H7 (cell line): ENCODE measurements at regions not wholly inside any gene's neighbourhood (a gene's known extent, or its start where the extent isn't known, plus 50 kb on each side); places are given as distances from the start of the nearest gene placed in this dataset.

Source experiments
- DNase-seq: peaks from one replicate; pipeline ENCODE4 v3.0.0; 2012
- H3K27me3 ChIP-seq: 2 replicates; pipeline ENCODE4 v1.6.0; 2011; ENCODE audit warnings: mild to moderate bottlenecking, low read length; ENCODE audit not compliant: control insufficient read depth, insufficient read depth
- H3K36me3 ChIP-seq: replicated peaks from 2 replicates; pipeline ENCODE4 v1.5.1; 2011; ENCODE audit warnings: low read length; ENCODE audit not compliant: control insufficient read depth, insufficient read depth
- H3K4me3 ChIP-seq: 2 replicates; pipeline ENCODE4 v1.5.1; 2011; ENCODE audit warnings: low read depth, mild to moderate bottlenecking, control low read depth, low read length, moderate library complexity; ENCODE audit not compliant: insufficient read depth

- no peak for DNase-seq
- H3K36me3 ChIP-seq, result no peaks in the 10 kb centered on the region
- no peak overlapping the region for H3K4me3 ChIP-seq
These were observed 255.6 kb downstream of the NSG2 start for GRCh38 chr5:174300941-174301761.

GRCh38 chr5:174301848-174302625, 256.5 kb downstream of the NSG2 start:
- no peak overlapping the region for H3K4me3 ChIP-seq
- H3K36me3 ChIP-seq, result no peaks in the 10 kb centered on the region
- H3K27me3 ChIP-seq, result no peaks in the 10 kb centered on the region
- DNase-seq, result no peak

More at GRCh38 chr5:174300941-174301761, 255.6 kb downstream of the NSG2 start:
- H3K27me3 ChIP-seq, result no peaks in the 10 kb centered on the region

DNA sequence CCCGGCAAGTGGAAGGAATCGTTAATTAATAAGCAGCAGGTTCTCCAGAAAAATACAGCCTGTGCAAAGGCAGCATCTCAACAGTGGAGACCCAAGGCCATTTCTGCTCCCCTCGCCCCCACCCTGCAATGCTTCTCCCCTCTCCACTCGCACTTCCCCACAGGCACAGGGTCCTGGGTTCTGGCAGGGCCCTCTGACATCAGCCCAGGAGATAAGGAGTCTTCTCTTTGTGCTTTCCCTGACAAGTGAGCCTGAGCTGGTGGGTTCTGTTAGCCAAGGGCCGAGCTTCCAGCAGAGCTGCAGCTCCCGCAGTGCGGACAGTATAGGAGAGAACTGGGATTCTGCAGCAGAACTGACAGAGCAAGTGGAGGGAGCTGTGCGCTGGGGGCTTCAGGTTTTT, 257.5 kb downstream of the NSG2 start:
- H3K4me3 ChIP-seq, result no peak overlapping the region
- no peaks in the 10 kb centered on the region for H3K27me3 ChIP-seq
- no peak for DNase-seq
- H3K36me3 ChIP-seq, result no peaks in the 10 kb centered on the region

- H3K4me3 ChIP-seq, result no peak overlapping the region
- H3K36me3 ChIP-seq, result no peaks in the 10 kb centered on the region
- no peaks in the 10 kb centered on the region for H3K27me3 ChIP-seq
- DNase-seq, result no peak
These were observed 258.0 kb downstream of the NSG2 start for GRCh38 chr5:174303437-174304045.

DNA sequence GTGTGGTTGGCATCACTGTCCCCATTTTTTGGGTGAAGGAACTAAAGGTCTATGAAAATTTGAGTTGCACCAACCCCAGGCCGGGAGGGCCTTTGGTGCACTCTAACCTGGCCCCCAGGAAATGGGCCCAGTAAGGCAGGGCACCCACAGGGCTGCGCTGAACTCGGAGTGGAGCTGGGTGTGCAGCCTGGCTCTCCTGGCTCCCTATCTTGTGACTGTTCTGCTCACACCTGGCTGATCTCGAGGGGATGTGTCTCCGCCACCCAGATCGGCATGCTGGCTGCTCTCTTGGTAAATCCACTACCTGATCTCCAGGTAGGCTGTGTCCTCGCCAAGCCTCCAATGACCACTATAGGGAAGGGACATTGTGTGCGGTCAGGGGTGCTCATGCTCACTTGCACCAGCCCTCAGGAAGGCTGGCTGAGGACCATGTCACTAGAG, 259.8 kb downstream of the NSG2 start:
- no peaks in the 10 kb centered on the region for H3K36me3 ChIP-seq
- DNase-seq, result peak; percentile 9
- H3K27me3 ChIP-seq, result no peaks in the 10 kb centered on the region
- H3K4me3 ChIP-seq, result no peak overlapping the region

- Histone ChIP-seq H3K4me3 (no peak overlapping the region), H3K36me3 (no peaks in the 10 kb centered on the region), H3K27me3 (peaks cover 6% of the 10 kb centered on the region; the same call in 1 of the 2 replicates)
- DNase-seq, result peak; percentile 26
These were observed 261.0 kb downstream of the NSG2 start for GRCh38 chr5:174306345-174307030.

GRCh38 chr5:174307031-174307408, 261.5 kb downstream of the NSG2 start:
- peak; percentile 65 for DNase-seq
- no peak overlapping the region for H3K4me3 ChIP-seq
- H3K27me3 ChIP-seq, result peaks cover 8% of the 10 kb centered on the region; the same call in 1 of the 2 replicates
- H3K36me3 ChIP-seq, result no peaks in the 10 kb centered on the region

GRCh38 chr5:174307656-174308271, 262.3 kb downstream of the NSG2 start:
- H3K4me3 ChIP-seq, result no peak overlapping the region
- H3K36me3 ChIP-seq, result no peaks in the 10 kb centered on the region
- no peak for DNase-seq
- H3K27me3 ChIP-seq, result peaks cover 13% of the 10 kb centered on the region

DNA sequence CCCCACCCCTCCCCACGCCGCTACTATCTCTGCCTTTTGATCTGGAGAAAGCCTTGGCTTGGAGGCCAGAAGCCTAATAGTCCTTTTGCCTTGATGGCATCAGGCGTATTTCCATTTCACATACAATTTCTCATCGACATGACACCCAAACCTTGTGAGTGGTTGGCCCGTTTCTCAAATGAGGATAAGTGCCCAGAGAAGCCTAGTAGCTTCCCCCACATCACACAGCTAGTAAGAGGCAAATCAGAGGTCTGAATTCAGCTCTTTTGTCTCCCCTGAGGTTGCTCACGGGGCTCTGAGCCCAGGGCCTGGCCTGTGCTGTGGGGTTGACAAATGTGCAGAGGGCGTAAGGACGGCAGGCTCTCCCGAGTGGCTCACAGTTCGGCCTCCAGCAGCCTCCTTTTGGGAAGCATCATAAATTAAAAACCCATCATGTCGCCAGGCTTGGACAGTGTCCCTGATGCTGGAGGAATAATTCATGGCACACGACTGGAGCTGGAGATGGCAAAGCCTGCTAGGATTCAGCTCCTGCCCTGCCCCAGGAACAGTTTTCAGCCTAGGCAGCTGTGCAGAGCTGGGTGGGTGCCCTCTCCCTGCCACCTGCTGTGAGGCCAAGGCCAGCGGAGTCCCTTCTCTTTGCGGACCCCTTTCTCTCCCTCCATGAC, 263.8 kb downstream of the NSG2 start:
- DNase-seq, result peak; percentile 21

GRCh38 chr5:174310243-174310642, 264.7 kb downstream of the NSG2 start:
- no peak overlapping the region for H3K4me3 ChIP-seq
- no peaks in the 10 kb centered on the region for H3K36me3 ChIP-seq
- peaks cover 18% of the 10 kb centered on the region for H3K27me3 ChIP-seq
- no peak for DNase-seq

More for the DNA sequence above, 263.8 kb downstream of the NSG2 start:
- Histone ChIP-seq H3K4me3 (no peak overlapping the region), H3K27me3 (peaks cover 18% of the 10 kb centered on the region), H3K36me3 (no peaks in the 10 kb centered on the region)

DNA sequence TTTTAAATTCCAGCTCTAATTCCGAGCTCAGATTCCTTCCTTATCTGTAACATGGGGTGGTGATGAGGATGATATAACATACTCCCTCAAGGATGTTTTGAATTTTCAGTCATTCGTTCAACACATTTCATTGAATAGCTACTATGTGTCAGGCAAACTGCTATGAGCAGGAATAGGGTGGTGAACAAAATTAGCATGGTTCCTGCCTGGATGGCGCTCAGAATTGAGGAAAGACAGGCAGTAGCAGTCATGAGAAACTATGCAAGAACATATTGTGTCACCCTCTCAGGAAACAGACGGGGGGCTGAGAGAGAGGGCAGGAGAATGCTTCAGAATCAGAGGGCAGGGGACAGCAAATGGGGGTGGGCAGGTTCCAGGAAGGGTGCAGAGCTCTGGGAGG, 265.2 kb downstream of the NSG2 start:
- H3K36me3 ChIP-seq, result no peaks in the 10 kb centered on the region
- H3K27me3 ChIP-seq, result peaks cover 18% of the 10 kb centered on the region
- H3K4me3 ChIP-seq, result no peak overlapping the region
- DNase-seq, result peak; percentile 16

- peaks cover 18% of the 10 kb centered on the region for H3K27me3 ChIP-seq
- H3K4me3 ChIP-seq, result no peak overlapping the region
- no peak for DNase-seq
- H3K36me3 ChIP-seq, result no peaks in the 10 kb centered on the region
These were observed 265.6 kb downstream of the NSG2 start for GRCh38 chr5:174311121-174311520.

- Histone ChIP-seq H3K4me3 (peak overlapping the region; percentile 39), H3K36me3 (no peaks in the 10 kb centered on the region), H3K27me3 (peaks cover 18% of the 10 kb centered on the region)
- DNase-seq, result peak; percentile 95
These were observed 266.2 kb downstream of the NSG2 start for GRCh38 chr5:174311531-174312269.
